HEK293 (cell line): ENCODE measurements at regions not wholly inside any gene's neighbourhood (a gene's known extent, or its start where the extent isn't known, plus 50 kb on each side); places are given as distances from the start of the nearest gene placed in this dataset.

Source experiments
- GFI1B ChIP-seq: fragments of 450-650 bp; formaldehyde crosslinking; IDR thresholded peaks from 2 replicates; pipeline ENCODE4 v1.5.1; 2016; ENCODE audit warnings: missing biosample characterization, missing genetic modification characterization
- ZNF404 ChIP-seq: fragments of 450-650 bp; formaldehyde crosslinking; IDR thresholded peaks from 2 replicates; pipeline ENCODE4 v1.5.1; 2017; ENCODE audit warnings: missing biosample characterization, missing genetic modification characterization
- ZNF580 ChIP-seq: fragments of 450-650 bp; formaldehyde crosslinking; IDR thresholded peaks from 2 replicates; pipeline ENCODE4 v1.5.1; 2016; ENCODE audit warnings: missing biosample characterization, missing genetic modification characterization

GRCh38 chr16:86442703-86443102 lies 67.6 kb upstream of the FOXF1 start:
- TF ChIP-seq GFI1B (tag by site-specific recombination) (no peak), ZNF580 (tag by site-specific recombination) (no peak), ZNF404 (tag by site-specific recombination) (no peak)
